Loucy (cell line): ENCODE measurements at regions not wholly inside any gene's neighbourhood (a gene's known extent, or its start where the extent isn't known, plus 50 kb on each side); places are given as distances from the start of the nearest gene placed in this dataset.

Experiments used
- H2AFZ ChIP-seq: fragments of 200-600 bp; sonication (generic); 2 replicates; pipeline ENCODE4 v1.6.0; 2016; ENCODE audit warnings: antibody characterized with exemption, mild to moderate bottlenecking, low read length, moderate library complexity
- H3F3A ChIP-seq: fragments of 200-600 bp; 2 replicates; pipeline ENCODE4 v1.6.0; 2016; ENCODE audit warnings: antibody characterized with exemption, low read depth, mild to moderate bottlenecking
- H3K27me3 ChIP-seq: fragments of 200-600 bp; sonication (generic); 2 replicates; pipeline ENCODE4 v1.6.1; 2014; ENCODE audit warnings: low read length, mild to moderate bottlenecking; ENCODE audit not compliant: insufficient read depth, poor library complexity, severe bottlenecking
- H3K36me3 ChIP-seq: fragments of 200-600 bp; sonication (generic); 2 replicates; pipeline ENCODE4 v1.6.1; 2016; ENCODE audit warnings: low read length; ENCODE audit not compliant: insufficient read depth
- H3K4me1 ChIP-seq: fragments of 200-600 bp; sonication (generic); 2 replicates; pipeline ENCODE4 v1.5.1; 2014; ENCODE audit warnings: low read length, mild to moderate bottlenecking; ENCODE audit not compliant: insufficient read depth, poor library complexity, severe bottlenecking
- H3K4me2 ChIP-seq: fragments of 200-600 bp; sonication (generic); 2 replicates; pipeline ENCODE4 v1.6.0; 2014; ENCODE audit warnings: antibody characterized with exemption, low read length, low read depth, mild to moderate bottlenecking; ENCODE audit not compliant: poor library complexity, severe bottlenecking
- H3K4me3 ChIP-seq: fragments of 200-600 bp; sonication (generic); 2 replicates; pipeline ENCODE4 v1.5.1; 2014; ENCODE audit warnings: low read length, mild to moderate bottlenecking, mixed read lengths; ENCODE audit not compliant: poor library complexity, severe bottlenecking
- H3K79me2 ChIP-seq: fragments of 200-600 bp; sonication (generic); 2 replicates; pipeline ENCODE4 v1.6.1; 2014; ENCODE audit warnings: low read length; ENCODE audit not compliant: insufficient read depth
- H3K9ac ChIP-seq: fragments of 200-600 bp; sonication (generic); 2 replicates; pipeline ENCODE4 v1.6.0; 2014; ENCODE audit warnings: mild to moderate bottlenecking, low read depth, low read length, moderate library complexity; ENCODE audit not compliant: poor library complexity, severe bottlenecking
- H3K9me2 ChIP-seq: fragments of 200-600 bp; sonication (generic); replicated peaks from 2 replicates; pipeline ENCODE4 v1.6.1; 2016; ENCODE audit warnings: low read depth, low read length, mixed read lengths
- H3K9me3 ChIP-seq: fragments of 200-600 bp; sonication (generic); 2 replicates; pipeline ENCODE4 v1.6.1; 2014; ENCODE audit warnings: mild to moderate bottlenecking, antibody characterized with exemption, low read length, low read depth; ENCODE audit not compliant: insufficient read depth
- H4K20me1 ChIP-seq: fragments of 200-600 bp; sonication (generic); 2 replicates; pipeline ENCODE4 v1.6.0; 2014; ENCODE audit warnings: antibody characterized with exemption, low read length, mild to moderate bottlenecking; ENCODE audit not compliant: insufficient read depth, poor library complexity, severe bottlenecking
- CTCF ChIP-seq: fragments of 200-600 bp; sonication (generic); conservative IDR thresholded peaks from 2 replicates; pipeline ENCODE4 v1.5.1; 2014; ENCODE audit warnings: mild to moderate bottlenecking, antibody characterized with exemption, low read length
- EZH2phosphoT487 ChIP-seq: fragments of 200-600 bp; IDR thresholded peaks from 2 replicates; pipeline ENCODE4 v1.6.1; 2018; ENCODE audit warnings: antibody characterized with exemption, mild to moderate bottlenecking, moderate library complexity, borderline replicate concordance

- H3K9ac ChIP-seq = no peak overlapping the region
- H3K27me3 ChIP-seq = no peaks in the 10 kb centered on the region
- TF ChIP-seq CTCF (no peak), EZH2phosphoT487 (no peak)
- no peaks in the 10 kb centered on the region for H3K9me2 ChIP-seq
- H3K36me3 ChIP-seq = no peaks in the 10 kb centered on the region
- H3K4me2 ChIP-seq = no peak overlapping the region
- no peak overlapping the region for H2AFZ ChIP-seq
- no peaks in the 10 kb centered on the region for H3K79me2 ChIP-seq
- no peak overlapping the region for H3K4me3 ChIP-seq
- H4K20me1 ChIP-seq = no peaks in the 10 kb centered on the region
- no peaks in the 10 kb centered on the region for H3K4me1 ChIP-seq
- H3K9me3 ChIP-seq = no peaks in the 10 kb centered on the region
- H3F3A ChIP-seq = no peaks in the 10 kb centered on the region
Measured at GRCh38 chr3:117619805-117620204, 910.2 kb downstream of the TUSC7 start.

DNA sequence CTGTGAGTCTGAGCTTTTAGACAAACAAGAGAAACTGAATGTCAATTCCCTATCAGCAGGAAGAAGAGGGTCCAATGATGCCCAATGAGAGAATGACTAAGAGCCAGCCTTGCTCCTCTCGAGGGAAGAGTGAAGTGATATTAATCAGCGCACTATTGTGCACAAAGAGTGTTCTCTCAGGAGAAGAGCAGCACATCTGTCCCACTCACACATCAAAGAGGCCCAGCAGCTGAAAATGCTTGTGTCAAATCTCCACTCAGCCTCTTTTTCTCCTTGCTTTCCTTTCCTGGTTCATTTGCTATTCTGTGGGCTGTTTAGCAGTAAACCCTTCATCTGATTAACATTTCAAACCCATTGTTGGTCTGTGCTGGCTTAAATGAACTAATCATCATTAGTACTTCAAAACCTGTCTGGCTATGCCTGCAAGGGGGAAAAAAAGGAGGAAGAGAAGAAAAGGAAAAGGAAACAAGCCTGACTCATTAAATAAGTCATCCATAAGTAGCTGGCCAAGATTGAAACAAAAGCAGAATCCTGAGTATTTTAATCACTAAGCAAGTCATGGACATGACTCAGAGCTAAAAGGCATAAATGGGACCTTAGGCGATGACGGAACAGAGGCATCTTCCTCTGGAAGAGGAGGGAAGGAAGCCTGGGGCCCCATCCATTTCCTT lies 912.7 kb downstream of the TUSC7 start:
- H3K27me3 ChIP-seq = no peaks in the 10 kb centered on the region
- H3K4me1 ChIP-seq = no peaks in the 10 kb centered on the region
- H3K9me2 ChIP-seq = no peaks in the 10 kb centered on the region
- H3K36me3 ChIP-seq = no peaks in the 10 kb centered on the region
- no peaks in the 10 kb centered on the region for H4K20me1 ChIP-seq
- no peaks in the 10 kb centered on the region for H3F3A ChIP-seq
- no peak for TF ChIP-seq CTCF
- TF ChIP-seq EZH2phosphoT487 = no peak
- no peak overlapping the region for H2AFZ ChIP-seq
- H3K4me3 ChIP-seq = no peak overlapping the region
- no peaks in the 10 kb centered on the region for H3K9me3 ChIP-seq
- no peak overlapping the region for H3K4me2 ChIP-seq
- H3K9ac ChIP-seq = no peak overlapping the region
- H3K79me2 ChIP-seq = no peaks in the 10 kb centered on the region

DNA sequence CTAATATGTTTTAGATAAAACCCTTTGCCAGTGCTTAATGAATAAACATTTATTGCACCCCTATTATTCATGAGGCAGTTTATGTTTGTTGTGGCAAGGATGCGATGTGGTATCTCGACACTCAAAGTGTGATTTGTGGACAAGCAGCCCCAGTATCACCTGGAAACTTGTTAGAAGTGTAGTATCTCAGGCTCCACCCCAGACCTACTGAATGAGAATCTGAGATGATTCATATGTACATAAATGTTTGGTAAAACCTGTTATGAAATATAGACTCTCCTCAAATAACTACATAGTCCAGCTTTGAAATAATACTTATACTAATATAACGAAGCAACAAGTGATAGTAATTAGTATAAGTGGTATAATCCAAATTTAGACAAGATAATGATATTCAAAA lies 914.8 kb downstream of the TUSC7 start:
- no peaks in the 10 kb centered on the region for H3F3A ChIP-seq
- H3K4me3 ChIP-seq = no peak overlapping the region
- H3K9me3 ChIP-seq = no peaks in the 10 kb centered on the region
- no peaks in the 10 kb centered on the region for H3K36me3 ChIP-seq
- no peak overlapping the region for H3K4me2 ChIP-seq
- H3K4me1 ChIP-seq = no peaks in the 10 kb centered on the region
- no peaks in the 10 kb centered on the region for H3K27me3 ChIP-seq
- H3K9ac ChIP-seq = no peak overlapping the region
- H3K79me2 ChIP-seq = no peaks in the 10 kb centered on the region
- H3K9me2 ChIP-seq = no peaks in the 10 kb centered on the region
- H2AFZ ChIP-seq = no peak overlapping the region
- TF ChIP-seq EZH2phosphoT487 (no peak), CTCF (no peak)
- no peaks in the 10 kb centered on the region for H4K20me1 ChIP-seq
